GM18511 (cell line): ENCODE measurements at regions not wholly inside any gene's neighbourhood (a gene's known extent, or its start where the extent isn't known, plus 50 kb on each side); places are given as distances from the start of the nearest gene placed in this dataset.

Experiments
- ATAC-seq: cut with Tn5 transposase; IDR thresholded peaks from one replicate; pipeline ENCODE4 v1.9.1; 2021; ENCODE audit warnings: mild to moderate bottlenecking, moderate library complexity; ENCODE audit not compliant: unreplicated experiment

- peak; percentile 87 for ATAC-seq
These were observed 100.5 kb downstream of the PALM2AKAP2 start for GRCh38 chr9:109880276-109881169.

GRCh38 chr9:109883623-109884022, 103.6 kb downstream of the PALM2AKAP2 start:
- ATAC-seq = no peak

- ATAC-seq = no peak
These were observed 106.0 kb downstream of the PALM2AKAP2 start for GRCh38 chr9:109886041-109886440.

GRCh38 chr9:109886617-109887016, 106.6 kb downstream of the PALM2AKAP2 start:
- ATAC-seq = peak; percentile 80

- ATAC-seq = peak; percentile 34
These were observed 107.1 kb downstream of the PALM2AKAP2 start for GRCh38 chr9:109887079-109887478.

- ATAC-seq = no peak
These were observed 108.7 kb downstream of the PALM2AKAP2 start for GRCh38 chr9:109888695-109889094.

- ATAC-seq = no peak
These were observed 109.5 kb downstream of the PALM2AKAP2 start for GRCh38 chr9:109889456-109889855.

GRCh38 chr9:109893241-109893640, 113.2 kb downstream of the PALM2AKAP2 start:
- no peak for ATAC-seq

GRCh38 chr9:109894473-109894872, 114.5 kb downstream of the PALM2AKAP2 start:
- ATAC-seq = no peak

GRCh38 chr9:109894921-109895758, 115.1 kb downstream of the PALM2AKAP2 start:
- ATAC-seq = peak; percentile 83

- no peak for ATAC-seq
These were observed 121.2 kb downstream of the PALM2AKAP2 start for GRCh38 chr9:109901201-109901600.

- no peak for ATAC-seq
These were observed 123.6 kb downstream of the PALM2AKAP2 start for GRCh38 chr9:109903515-109904138.

GRCh38 chr9:109904666-109905065, 124.7 kb downstream of the PALM2AKAP2 start:
- ATAC-seq = no peak

- no peak for ATAC-seq
These were observed 125.5 kb downstream of the PALM2AKAP2 start for GRCh38 chr9:109905472-109905871.

GRCh38 chr9:109906766-109907382, 126.9 kb downstream of the PALM2AKAP2 start:
- peak; percentile 34 for ATAC-seq

- peak; percentile 83 for ATAC-seq
These were observed 127.4 kb downstream of the PALM2AKAP2 start for GRCh38 chr9:109907400-109907799.

GRCh38 chr9:109907810-109908458, 127.9 kb downstream of the PALM2AKAP2 start:
- ATAC-seq = no peak

GRCh38 chr9:109908459-109909390, 128.7 kb downstream of the PALM2AKAP2 start:
- no peak for ATAC-seq
